Panc1 (cell line): ENCODE measurements at regions not wholly inside any gene's neighbourhood (a gene's known extent, or its start where the extent isn't known, plus 50 kb on each side); places are given as distances from the start of the nearest gene placed in this dataset.

Experiments
- ATAC-seq: fragments of 200-7000 bp; cut with Tn5 transposase; 2 replicates; pipeline ENCODE4 v1.9.1; 2020; ENCODE audit warnings: mild to moderate bottlenecking, moderate library complexity
- BruUV-seq: library from RNA; stranded (reverse); fragments of 400-500 nt; replicated peaks from 2 replicates; lab custom pipeline; 2021; lab: Mats Ljungman, UMichigan
- CTCF ChIA-PET: fragments of 300-600 bp; sonication (Branson Sonifier 250); formaldehyde crosslinking; loops from one replicate; lab custom pipeline; 2022; ENCODE audit warnings: antibody characterized with exemption; lab: Charles Lee
- POLR2A ChIA-PET: fragments of 300-600 bp; sonication (Branson Sonifier 250); formaldehyde crosslinking; loops from one replicate; lab custom pipeline; 2022; ENCODE audit warnings: antibody characterized with exemption; lab: Charles Lee
- DNase-seq: peaks from one replicate; pipeline ENCODE4 v3.0.0-alpha.2; 2010; ENCODE audit warnings: low read depth, low spot score
- H3K27ac ChIP-seq: 2 replicates; pipeline ENCODE4 v1.5.1; 2011; ENCODE audit warnings: mild to moderate bottlenecking, low read length, inconsistent platforms
- H3K27me3 ChIP-seq: fragments of 200-500 bp; sonication (Bioruptor generic); 2 replicates; pipeline ENCODE4 v1.6.0; 2014; ENCODE audit warnings: low read length, inconsistent platforms; ENCODE audit not compliant: control insufficient read depth, insufficient read depth
- H3K36me3 ChIP-seq: fragments of 200-500 bp; sonication (Bioruptor generic); 2 replicates; pipeline ENCODE4 v1.5.1; 2014; ENCODE audit warnings: inconsistent platforms, mild to moderate bottlenecking, low read length, moderate library complexity; ENCODE audit not compliant: control insufficient read depth, insufficient read depth
- H3K4me1 ChIP-seq: 2 replicates; pipeline ENCODE4 v1.5.1; 2011; ENCODE audit warnings: inconsistent platforms, mild to moderate bottlenecking, low read length, moderate library complexity; ENCODE audit not compliant: control insufficient read depth, insufficient read depth
- H3K4me3 ChIP-seq, 2 experiments: 2 replicates each; pipeline ENCODE4 v1.5.1; 2011 to 2012; ENCODE audit warnings: low read depth in 2 of 2, low read length in 2 of 2, mild to moderate bottlenecking in 2 of 2, inconsistent platforms in 1 of 2, moderate library complexity in 1 of 2
- H3K9me3 ChIP-seq: fragments of 200-500 bp; sonication (Bioruptor generic); 2 replicates; pipeline ENCODE4 v1.5.1; 2014; ENCODE audit warnings: low read depth, mild to moderate bottlenecking, inconsistent platforms, low read length, moderate library complexity; ENCODE audit not compliant: control insufficient read depth, insufficient read depth
- POLR2AphosphoS5 ChIP-seq: IDR thresholded peaks from 2 replicates; pipeline ENCODE4 v1.6.1; 2012; ENCODE audit warnings: mild to moderate bottlenecking, low read depth, low read length, moderate library complexity
- SIN3A ChIP-seq: IDR thresholded peaks from 2 replicates; pipeline ENCODE4 v1.6.1; 2012; ENCODE audit warnings: low read depth, mild to moderate bottlenecking, low read length, moderate library complexity, borderline replicate concordance; ENCODE audit not compliant: insufficient read depth
- TCF7L2 ChIP-seq: IDR thresholded peaks from 2 replicates; pipeline ENCODE4 v1.6.1; 2011; ENCODE audit warnings: mild to moderate bottlenecking, low read depth, low read length, inconsistent platforms
- in situ Hi-C: cut with HindIII; loops from 2 replicates; pipeline ENCODE4 v1.10.0; 2016; ENCODE audit warnings: low sequenced_read_pairs, low pct_unique_long_range_greater_than_20kb
- intact Hi-C: fragments of 100-400 bp; cut with micrococcal nuclease; formaldehyde crosslinking; loops from one replicate; pipeline ENCODE4 v1.10.0; 2022; ENCODE audit not compliant: unreplicated experiment
- TF ChIP-seq, protein P1 (sequence below): fragments of 450-650 bp; IDR thresholded peaks from 2 replicates; pipeline ENCODE4 v1.5.1; 2017; ENCODE audit warnings: mild to moderate bottlenecking
- TF ChIP-seq, protein P2 (sequence below), 2 experiments: IDR thresholded peaks; 2 replicates each; pipeline ENCODE4 v1.6.1; 2011 to 2012; ENCODE audit warnings: low read depth in 2 of 2, control low read depth in 1 of 2, low read length in 1 of 2, mild to moderate bottlenecking in 1 of 2, moderate library complexity in 1 of 2; ENCODE audit not compliant: insufficient read depth in 1 of 2

DNA sequence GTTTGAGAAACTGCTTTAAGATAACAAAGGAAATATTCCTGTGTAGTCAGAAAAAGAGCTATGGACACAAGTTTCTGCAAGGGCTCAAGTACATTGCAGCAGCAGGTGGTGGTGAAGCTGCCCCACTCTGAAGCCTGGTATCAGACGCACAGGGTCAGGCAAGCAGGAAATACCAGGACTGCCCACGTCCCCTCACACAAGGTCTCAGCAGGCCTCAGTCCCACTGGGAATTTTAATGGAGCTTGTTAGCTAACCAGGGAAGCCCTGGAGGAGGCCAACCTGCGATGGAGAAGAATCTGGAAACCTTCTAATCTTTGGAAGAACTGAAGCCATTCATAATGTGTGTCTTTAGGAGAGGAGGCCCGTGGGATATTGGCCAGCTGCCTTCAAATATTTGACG lies 168.3 kb downstream of the UXS1 start:
- H3K27ac ChIP-seq: no peak overlapping the region
- POLR2A ChIA-PET: no interaction called here
- no peaks in the 10 kb centered on the region for H3K9me3 ChIP-seq
- H3K27me3 ChIP-seq: no peaks in the 10 kb centered on the region
- no TSS peak for BruUV-seq
- H3K36me3 ChIP-seq: no peaks in the 10 kb centered on the region
- CTCF ChIA-PET: no interaction called here
- TF ChIP-seq TCF7L2 (no peak), POLR2AphosphoS5 (no peak), SIN3A (no peak)
- TF ChIP-seq, protein P1, sequence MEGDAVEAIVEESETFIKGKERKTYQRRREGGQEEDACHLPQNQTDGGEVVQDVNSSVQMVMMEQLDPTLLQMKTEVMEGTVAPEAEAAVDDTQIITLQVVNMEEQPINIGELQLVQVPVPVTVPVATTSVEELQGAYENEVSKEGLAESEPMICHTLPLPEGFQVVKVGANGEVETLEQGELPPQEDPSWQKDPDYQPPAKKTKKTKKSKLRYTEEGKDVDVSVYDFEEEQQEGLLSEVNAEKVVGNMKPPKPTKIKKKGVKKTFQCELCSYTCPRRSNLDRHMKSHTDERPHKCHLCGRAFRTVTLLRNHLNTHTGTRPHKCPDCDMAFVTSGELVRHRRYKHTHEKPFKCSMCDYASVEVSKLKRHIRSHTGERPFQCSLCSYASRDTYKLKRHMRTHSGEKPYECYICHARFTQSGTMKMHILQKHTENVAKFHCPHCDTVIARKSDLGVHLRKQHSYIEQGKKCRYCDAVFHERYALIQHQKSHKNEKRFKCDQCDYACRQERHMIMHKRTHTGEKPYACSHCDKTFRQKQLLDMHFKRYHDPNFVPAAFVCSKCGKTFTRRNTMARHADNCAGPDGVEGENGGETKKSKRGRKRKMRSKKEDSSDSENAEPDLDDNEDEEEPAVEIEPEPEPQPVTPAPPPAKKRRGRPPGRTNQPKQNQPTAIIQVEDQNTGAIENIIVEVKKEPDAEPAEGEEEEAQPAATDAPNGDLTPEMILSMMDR: no peak
- TF ChIP-seq, protein P2, sequence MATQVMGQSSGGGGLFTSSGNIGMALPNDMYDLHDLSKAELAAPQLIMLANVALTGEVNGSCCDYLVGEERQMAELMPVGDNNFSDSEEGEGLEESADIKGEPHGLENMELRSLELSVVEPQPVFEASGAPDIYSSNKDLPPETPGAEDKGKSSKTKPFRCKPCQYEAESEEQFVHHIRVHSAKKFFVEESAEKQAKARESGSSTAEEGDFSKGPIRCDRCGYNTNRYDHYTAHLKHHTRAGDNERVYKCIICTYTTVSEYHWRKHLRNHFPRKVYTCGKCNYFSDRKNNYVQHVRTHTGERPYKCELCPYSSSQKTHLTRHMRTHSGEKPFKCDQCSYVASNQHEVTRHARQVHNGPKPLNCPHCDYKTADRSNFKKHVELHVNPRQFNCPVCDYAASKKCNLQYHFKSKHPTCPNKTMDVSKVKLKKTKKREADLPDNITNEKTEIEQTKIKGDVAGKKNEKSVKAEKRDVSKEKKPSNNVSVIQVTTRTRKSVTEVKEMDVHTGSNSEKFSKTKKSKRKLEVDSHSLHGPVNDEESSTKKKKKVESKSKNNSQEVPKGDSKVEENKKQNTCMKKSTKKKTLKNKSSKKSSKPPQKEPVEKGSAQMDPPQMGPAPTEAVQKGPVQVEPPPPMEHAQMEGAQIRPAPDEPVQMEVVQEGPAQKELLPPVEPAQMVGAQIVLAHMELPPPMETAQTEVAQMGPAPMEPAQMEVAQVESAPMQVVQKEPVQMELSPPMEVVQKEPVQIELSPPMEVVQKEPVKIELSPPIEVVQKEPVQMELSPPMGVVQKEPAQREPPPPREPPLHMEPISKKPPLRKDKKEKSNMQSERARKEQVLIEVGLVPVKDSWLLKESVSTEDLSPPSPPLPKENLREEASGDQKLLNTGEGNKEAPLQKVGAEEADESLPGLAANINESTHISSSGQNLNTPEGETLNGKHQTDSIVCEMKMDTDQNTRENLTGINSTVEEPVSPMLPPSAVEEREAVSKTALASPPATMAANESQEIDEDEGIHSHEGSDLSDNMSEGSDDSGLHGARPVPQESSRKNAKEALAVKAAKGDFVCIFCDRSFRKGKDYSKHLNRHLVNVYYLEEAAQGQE (IDR thresholded peaks at IDR 0.05; ENCODE audit: insufficient read depth in 1 of 2, low read depth in 2 of 2, low read length in 1 of 2): no peak
- in situ Hi-C loops (no loop called here), intact Hi-C loops (no loop called here)
- H3K4me3 ChIP-seq: no peak overlapping the region
- ATAC-seq (no peak), DNase-seq (no peak)
- H3K4me1 ChIP-seq: no peaks in the 10 kb centered on the region

DNA sequence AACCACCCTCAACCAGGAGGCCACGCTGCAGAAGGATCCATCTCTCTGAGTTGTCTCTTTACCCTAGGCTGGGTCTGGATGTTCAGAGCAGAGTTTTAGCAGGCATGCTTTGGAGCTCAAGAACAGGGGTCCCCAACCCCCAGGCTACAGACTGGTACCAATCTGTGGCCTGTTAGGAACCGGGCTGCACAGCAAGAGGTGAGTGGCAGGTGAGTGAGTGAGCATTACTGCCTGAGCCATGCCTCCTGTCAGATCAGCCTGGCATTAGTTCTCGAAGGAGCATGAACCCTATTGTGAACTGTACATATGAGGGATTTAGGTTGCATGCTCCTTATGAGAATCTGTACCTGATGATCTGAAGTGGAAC lies 172.5 kb downstream of the UXS1 start:
- in situ Hi-C loops (no loop called here), intact Hi-C loops (no loop called here)
- Histone ChIP-seq H3K27ac (no peak overlapping the region), H3K4me1 (no peaks in the 10 kb centered on the region), H3K4me3 (no peak overlapping the region), H3K36me3 (no peaks in the 10 kb centered on the region), H3K9me3 (no peaks in the 10 kb centered on the region), H3K27me3 (no peaks in the 10 kb centered on the region)
- ChIA-PET POLR2A (no interaction called here), CTCF (no interaction called here)
- BruUV-seq: no TSS peak
- DNase-seq: no peak
- ATAC-seq: no peak
- TF ChIP-seq POLR2AphosphoS5 (no peak), TCF7L2 (no peak), SIN3A (no peak)
- TF ChIP-seq, protein P2 (IDR thresholded peaks at IDR 0.05; ENCODE audit: insufficient read depth in 1 of 2, low read depth in 2 of 2, low read length in 1 of 2): no peak
- TF ChIP-seq, protein P1: no peak
